Activated naive CD4-positive, alpha-beta T cell treated with anti-CD3 and anti-CD28 coated beads, Interleukin-2, amount 50 U/mL, for 16 hours (primary cell): ENCODE measurements at regions not wholly inside any gene's neighbourhood (a gene's known extent, or its start where the extent isn't known, plus 50 kb on each side); places are given as distances from the start of the nearest gene placed in this dataset.

Source experiments
- DNase-seq: peaks from one replicate; pipeline ENCODE4 v3.0.0-alpha.2; 2020

- no peak for DNase-seq
Observed at GRCh38 chr9:99282406-99282805, 60.3 kb downstream of the SEC61B start.

DNA sequence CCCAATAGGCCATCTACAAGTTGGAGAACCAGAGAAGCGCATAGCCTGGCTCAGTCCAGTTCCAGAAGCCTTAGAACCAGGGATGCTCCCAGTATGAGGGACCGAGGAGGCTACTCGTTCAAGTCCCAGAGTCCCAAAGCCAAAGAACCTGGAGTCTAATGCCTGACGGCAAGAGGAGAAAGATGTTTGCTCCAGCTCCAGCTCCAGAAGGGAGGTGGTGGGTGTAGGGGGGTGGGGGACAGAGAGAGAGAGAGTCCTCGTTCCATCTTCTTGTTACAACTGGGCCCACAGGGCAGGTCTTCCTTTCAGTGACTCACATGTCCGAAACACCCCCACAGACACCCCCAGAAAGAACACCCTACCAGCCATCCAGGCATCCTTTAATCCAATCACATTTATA, 63.9 kb downstream of the SEC61B start:
- DNase-seq, result no peak

- DNase-seq, result no peak
Observed at GRCh38 chr9:99286536-99286935, 64.5 kb downstream of the SEC61B start.

- no peak for DNase-seq
Observed at GRCh38 chr9:99287641-99288040, 65.6 kb downstream of the SEC61B start.

- no peak for DNase-seq
Observed at GRCh38 chr9:99288830-99289229, 66.7 kb downstream of the SEC61B start.

- no peak for DNase-seq
Observed at GRCh38 chr9:99294850-99295461, 72.9 kb downstream of the SEC61B start.

- DNase-seq, result peak; percentile 24
Observed at GRCh38 chr9:99296291-99296951, 74.3 kb downstream of the SEC61B start.

DNA sequence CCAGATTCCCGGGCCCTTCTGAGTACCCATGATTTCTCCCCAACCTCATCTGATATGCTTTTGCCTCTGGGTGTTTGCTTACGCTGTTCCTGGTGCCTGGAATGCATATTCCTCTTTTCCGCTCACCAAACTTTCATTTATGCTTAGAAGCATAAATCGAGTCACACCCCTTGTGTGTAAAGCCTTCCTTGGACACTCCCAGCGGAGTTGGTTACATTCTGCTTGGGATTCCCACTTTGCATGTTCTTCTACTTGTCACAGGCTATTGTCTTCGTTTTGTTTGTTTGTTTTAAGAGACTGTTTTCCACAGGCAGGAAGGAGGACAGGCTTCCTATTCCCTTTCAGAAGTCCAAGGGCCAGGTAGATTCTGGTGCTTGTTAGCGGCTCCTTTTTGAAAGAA, 76.5 kb downstream of the SEC61B start:
- DNase-seq, result no peak

DNA sequence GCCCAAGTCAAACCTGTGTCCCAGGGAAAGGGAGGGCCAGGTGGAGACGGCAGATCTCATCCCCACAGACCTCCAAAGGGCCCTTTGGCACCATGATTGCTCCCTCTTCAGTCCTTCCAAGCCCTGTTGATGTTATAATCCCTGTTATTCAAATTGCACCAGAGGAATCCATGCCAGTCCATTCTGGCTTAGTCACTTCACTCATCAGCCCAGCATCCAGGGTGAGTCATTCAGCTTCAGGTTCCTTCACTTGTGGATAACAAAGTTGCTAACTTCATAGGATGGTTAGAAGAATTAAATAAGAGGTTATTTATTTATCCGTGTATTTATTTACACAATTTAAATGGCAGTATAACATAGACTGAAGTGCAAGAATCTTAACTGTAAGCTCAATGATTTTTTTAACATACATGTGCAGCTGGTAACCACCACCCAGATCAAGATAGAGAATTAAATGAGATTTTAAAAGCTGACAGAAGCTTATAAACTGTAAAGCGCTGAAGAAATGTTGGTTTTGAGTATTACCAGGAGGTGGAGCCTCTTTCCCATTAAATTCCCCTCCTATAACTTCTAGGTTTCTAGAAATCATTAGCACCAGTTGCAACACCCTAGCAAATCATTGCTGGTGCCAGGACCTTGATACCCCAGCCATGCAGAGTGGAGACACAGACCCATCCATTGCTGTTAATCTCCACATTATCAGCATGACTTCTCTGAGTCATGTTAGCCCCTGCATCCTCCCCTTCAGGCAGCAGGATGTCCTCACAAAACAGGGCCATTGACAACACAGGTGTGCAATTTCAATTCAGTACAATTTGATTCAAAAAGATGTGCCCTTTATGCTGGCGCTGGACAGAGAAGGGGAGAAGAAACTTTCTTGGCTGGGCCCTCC, 77.4 kb downstream of the SEC61B start:
- no peak for DNase-seq

GRCh38 chr9:99300103-99300439, 78.0 kb downstream of the SEC61B start:
- DNase-seq, result no peak

GRCh38 chr9:99300603-99301002, 78.5 kb downstream of the SEC61B start:
- DNase-seq, result no peak

GRCh38 chr9:99303177-99303576, 81.1 kb downstream of the SEC61B start:
- no peak for DNase-seq

DNA sequence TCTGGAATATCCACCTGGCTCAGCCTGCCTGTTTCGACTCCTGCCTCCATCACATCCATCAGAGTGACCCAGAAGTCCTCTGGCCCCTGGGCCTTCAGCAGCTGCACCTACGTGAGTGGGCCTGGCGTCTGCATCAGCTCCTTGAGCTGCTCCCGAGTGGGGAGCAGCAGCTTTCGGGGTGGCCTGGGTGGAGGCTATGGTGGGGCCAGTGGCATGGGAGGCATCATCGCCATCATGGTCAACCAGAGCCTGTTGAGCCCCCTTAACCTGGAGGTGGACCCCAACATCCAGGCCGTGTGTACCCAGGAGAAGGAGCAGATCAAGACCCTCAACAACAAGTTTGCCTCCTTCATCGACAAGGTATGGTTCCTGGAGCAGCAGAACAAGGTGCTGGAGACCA, 83.0 kb downstream of the SEC61B start:
- no peak for DNase-seq

DNA sequence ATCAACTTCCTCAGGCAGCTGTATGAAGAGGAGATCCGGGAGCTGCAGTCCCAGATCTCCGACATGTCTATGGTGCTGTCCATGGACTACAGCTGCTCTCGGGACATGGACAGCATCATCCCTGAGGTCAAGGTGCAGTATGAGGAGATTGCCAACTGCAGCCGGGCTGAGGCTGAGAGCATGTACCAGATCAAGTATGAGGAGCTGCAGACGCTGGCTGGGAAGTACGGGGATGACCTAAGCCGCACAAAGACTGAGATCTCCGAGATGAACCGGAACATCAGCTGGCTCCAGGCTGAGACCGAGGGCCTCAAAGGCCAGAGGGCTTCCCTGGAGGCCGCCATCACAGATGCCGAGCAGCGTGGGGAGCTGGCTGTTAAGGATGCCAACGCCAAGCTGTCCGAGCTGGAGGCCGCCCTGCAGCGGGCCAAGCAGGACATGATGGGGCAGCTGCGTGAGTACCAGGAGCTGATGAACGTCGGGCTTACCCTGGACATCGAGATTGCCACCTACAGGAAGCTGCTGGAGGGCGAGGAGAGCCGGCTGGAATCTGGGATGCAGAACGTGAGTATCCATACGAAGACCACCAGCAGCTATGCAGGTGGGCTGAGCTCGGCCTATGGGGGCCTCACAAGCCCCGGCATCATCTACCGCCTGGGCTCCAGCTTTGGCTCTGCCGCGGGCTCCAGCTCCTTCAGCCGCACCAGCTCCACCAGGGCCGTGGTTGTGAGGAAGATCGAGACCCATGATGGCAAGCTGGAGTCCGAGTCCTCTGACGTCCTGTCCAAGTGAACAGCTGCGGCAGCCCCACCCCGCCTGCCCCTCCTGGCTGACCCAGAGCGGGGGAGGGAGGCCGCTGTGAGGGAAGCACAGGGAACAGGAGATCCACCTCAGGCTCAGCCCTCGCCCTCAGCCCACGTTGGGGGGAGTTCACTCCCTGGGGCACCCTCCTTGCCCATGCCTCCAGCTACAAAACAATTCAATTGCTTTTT, 84.0 kb downstream of the SEC61B start:
- DNase-seq, result no peak

DNA sequence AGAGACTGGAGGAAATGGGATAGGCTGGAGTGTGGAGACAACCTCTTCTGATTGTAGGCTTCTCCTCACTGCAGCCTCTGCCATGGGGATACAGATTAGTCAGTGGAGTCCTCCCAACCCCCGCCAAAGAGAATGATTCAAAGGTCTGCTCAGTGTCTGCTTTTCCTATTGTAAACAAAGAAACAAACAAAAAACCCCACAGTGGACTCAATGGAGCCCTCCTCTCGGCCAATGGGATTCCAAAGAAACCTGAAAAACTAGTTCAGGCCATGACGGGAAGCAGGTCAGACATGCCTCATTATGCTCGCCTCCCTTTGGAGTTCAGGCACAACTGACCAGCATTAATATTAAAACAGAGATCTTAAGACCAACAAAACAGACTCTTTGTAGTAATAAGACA, 85.8 kb downstream of the SEC61B start:
- DNase-seq, result no peak

DNA sequence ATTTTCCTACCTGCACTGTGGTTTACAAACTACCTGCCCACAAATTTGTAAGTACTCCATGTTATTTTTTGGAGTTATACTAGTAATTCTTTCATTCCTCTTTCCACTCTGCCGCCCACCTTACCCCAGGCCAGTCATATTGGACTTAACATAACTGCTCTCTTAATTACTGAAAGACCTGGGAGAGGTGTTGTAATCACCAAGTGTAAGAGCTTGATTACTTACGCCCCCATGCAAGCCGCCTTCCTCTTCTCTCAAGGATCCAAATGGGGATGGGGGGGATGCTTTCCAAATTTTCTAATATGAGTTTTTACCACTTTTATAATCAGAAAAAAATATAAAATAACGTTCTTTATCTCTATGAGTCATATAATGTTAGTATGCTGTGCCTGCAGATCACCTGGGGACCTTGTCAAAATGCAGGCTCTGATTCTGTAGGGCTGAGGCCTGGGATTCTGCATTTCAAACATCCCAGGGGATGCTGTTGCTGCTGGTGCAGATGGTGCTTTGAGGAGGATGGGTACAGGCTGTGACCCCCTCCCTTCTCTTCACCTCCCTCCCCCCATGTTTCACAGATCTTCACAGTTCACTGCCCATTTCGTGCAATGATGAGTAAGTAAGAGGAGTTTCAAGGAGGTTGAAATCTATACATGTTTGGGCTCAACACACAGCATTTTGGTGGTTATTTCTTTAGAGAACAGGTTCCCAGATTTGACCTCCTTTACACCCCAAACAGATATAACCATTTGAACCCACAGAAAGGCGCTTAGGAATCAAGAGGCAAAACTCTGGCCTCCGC, 87.3 kb downstream of the SEC61B start:
- DNase-seq, result no peak

DNA sequence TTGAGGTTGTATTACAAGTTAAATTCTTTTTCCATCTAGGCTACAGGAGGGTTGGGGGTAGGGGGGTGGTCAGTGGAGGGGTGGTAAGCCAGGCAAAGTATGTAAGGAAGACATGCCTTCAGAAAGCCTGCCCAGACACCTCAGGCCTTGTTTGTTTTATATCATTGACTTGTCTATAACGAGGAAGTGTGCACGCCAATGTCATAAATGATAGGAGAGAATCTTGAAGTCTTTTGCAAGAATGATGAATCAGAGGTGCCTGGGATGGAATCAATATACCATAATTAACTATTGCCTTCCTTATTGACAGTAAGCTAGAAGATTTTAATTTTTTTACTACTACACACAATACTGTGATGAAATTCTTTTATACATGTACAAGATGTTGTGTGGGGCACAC, 90.7 kb downstream of the SEC61B start:
- DNase-seq, result no peak

- no peak for DNase-seq
Observed at GRCh38 chr9:99319048-99319447, 97.0 kb downstream of the SEC61B start.

- no peak for DNase-seq
Observed at GRCh38 chr9:99322299-99322698, 100.2 kb downstream of the SEC61B start.

DNA sequence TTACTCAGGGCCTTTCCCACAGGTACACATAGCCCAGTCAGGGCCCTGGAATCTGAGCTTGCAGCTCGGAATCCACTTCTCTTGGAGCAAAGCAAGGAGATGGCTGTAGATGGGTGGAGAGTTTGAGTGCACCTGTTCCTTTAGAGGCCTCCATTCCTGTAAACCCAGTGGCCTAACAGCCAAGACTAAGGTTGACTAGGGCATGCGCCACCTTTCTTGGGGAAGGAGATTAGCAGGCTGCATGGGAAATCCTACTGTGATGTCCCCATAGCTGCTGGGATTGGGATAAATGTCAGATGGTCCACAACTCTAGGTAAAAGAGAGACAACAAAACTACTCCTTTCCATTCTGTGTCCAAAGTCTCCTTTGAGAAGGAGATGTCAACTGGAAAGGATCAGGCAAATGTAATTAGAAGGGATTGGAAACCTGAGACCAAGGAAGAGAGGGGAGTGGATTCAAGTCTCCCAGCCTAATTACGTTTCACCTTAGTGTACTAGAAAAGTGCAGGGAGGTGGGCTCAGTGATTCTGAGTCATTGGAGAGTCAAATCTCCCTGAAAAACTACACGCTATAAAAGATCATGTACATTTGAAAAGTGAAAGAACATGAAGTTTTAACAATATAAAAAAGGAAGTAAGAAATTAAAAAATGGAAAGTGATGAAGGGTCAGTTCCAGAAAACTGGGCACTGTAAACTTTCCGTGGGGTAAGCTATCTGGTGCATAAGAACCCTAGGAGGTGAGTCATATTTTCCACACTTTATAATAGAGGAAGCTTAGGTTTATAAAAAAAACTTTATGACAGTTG, 104.2 kb downstream of the SEC61B start:
- DNase-seq, result no peak

GRCh38 chr9:99326917-99327189, 104.8 kb downstream of the SEC61B start:
- DNase-seq, result no peak
